Type B pancreatic cell (in vitro differentiated cells): ENCODE measurements at regions not wholly inside any gene's neighbourhood (a gene's known extent, or its start where the extent isn't known, plus 50 kb on each side); places are given as distances from the start of the nearest gene placed in this dataset.

Experiments
- DNase-seq: peaks from one replicate; pipeline ENCODE4 v3.0.0; 2021; ENCODE audit warnings: mixed read lengths; ENCODE audit not compliant: unreplicated experiment; ENCODE audit errors: extremely low spot score
- H3K27ac Mint-ChIP-seq: 2 replicates; pipeline ENCODE4 v1.8.0; 2021; ENCODE audit warnings: mild to moderate bottlenecking, mixed read lengths
- H3K27me3 Mint-ChIP-seq: 2 replicates; pipeline ENCODE4 v1.8.0; 2021; ENCODE audit warnings: mixed read lengths
- H3K36me3 Mint-ChIP-seq: 2 replicates; pipeline ENCODE4 v1.8.0; 2021; ENCODE audit warnings: mixed read lengths
- H3K4me1 Mint-ChIP-seq: one replicate; pipeline ENCODE4 v1.8.0; 2021; ENCODE audit warnings: mixed read lengths; ENCODE audit not compliant: unreplicated experiment
- H3K4me3 Mint-ChIP-seq: 2 replicates; pipeline ENCODE4 v1.8.0; 2021; ENCODE audit warnings: mild to moderate bottlenecking, mixed read lengths
- H3K9me3 Mint-ChIP-seq: 2 replicates; pipeline ENCODE4 v1.8.0; 2021; ENCODE audit warnings: mixed read lengths
- TF ChIP-seq, protein P1 (sequence below): fragments of 200-600 bp; sonication (generic); conservative IDR thresholded peaks from 2 replicates; pipeline ENCODE4 v1.5.0; 2021; ENCODE audit warnings: antibody characterized with exemption, mild to moderate bottlenecking

DNA sequence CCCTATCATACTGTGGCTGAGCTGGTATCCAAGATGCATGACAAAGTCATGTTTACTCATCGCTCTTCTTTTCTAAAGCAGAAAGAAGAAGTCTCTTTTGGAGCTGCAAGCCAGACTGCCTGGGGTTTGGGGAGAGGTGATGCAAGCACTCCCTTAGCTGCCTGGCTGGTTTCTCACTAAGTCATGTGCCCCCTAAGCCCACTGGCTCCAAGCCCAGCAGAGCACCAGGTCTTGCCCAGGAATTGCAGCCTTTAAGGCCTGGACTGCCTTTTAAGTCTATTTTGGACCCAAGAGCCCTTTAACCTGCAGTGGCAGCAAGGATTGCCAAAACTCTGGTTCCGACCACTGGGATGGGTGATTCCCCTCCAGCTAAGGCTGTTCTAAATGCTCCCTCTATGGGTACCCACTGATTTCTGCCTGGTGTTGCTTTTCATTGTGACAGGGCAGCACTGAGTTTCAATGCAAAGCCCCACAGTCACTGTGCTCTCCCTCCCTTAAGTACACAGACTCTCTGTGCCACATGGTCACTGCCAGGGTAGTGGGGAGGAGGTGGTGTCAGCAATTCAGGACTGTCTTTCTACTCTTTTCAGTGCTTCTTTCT, 548.6 kb downstream of the TLL1 start:
- DNase-seq: no peak
- no peak overlapping the region for H3K27ac Mint-ChIP-seq
- H3K9me3 Mint-ChIP-seq: peaks cover 3% of the 10 kb centered on the region
- no peaks in the 10 kb centered on the region for H3K36me3 Mint-ChIP-seq
- no peak overlapping the region for H3K4me3 Mint-ChIP-seq
- no peaks in the 10 kb centered on the region for H3K4me1 Mint-ChIP-seq
- no peaks in the 10 kb centered on the region for H3K27me3 Mint-ChIP-seq
- TF ChIP-seq, protein P1, sequence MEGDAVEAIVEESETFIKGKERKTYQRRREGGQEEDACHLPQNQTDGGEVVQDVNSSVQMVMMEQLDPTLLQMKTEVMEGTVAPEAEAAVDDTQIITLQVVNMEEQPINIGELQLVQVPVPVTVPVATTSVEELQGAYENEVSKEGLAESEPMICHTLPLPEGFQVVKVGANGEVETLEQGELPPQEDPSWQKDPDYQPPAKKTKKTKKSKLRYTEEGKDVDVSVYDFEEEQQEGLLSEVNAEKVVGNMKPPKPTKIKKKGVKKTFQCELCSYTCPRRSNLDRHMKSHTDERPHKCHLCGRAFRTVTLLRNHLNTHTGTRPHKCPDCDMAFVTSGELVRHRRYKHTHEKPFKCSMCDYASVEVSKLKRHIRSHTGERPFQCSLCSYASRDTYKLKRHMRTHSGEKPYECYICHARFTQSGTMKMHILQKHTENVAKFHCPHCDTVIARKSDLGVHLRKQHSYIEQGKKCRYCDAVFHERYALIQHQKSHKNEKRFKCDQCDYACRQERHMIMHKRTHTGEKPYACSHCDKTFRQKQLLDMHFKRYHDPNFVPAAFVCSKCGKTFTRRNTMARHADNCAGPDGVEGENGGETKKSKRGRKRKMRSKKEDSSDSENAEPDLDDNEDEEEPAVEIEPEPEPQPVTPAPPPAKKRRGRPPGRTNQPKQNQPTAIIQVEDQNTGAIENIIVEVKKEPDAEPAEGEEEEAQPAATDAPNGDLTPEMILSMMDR: no peak

DNA sequence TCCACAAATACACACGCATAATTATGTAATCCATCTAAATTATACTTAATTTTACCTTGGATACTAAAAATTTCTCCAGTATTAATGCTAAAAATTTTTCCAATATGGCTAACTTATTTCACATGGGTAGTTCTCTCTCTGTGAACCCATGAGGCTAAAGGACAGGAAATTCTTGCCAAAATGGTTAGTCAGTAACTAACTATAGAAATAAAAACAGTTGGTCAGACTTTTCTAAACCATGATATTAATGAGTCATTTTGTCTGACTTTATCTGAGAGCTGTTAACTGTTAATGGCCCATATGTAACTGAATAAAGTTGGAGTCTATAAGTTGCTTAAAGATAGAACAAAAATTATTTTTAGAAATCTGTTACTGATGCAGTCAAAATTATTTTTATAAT, 549.4 kb downstream of the TLL1 start:
- no peaks in the 10 kb centered on the region for H3K4me1 Mint-ChIP-seq
- no peaks in the 10 kb centered on the region for H3K36me3 Mint-ChIP-seq
- no peak overlapping the region for H3K4me3 Mint-ChIP-seq
- H3K27me3 Mint-ChIP-seq: no peaks in the 10 kb centered on the region
- TF ChIP-seq, protein P1: no peak
- no peak for DNase-seq
- no peaks in the 10 kb centered on the region for H3K9me3 Mint-ChIP-seq
- H3K27ac Mint-ChIP-seq: no peak overlapping the region

DNA sequence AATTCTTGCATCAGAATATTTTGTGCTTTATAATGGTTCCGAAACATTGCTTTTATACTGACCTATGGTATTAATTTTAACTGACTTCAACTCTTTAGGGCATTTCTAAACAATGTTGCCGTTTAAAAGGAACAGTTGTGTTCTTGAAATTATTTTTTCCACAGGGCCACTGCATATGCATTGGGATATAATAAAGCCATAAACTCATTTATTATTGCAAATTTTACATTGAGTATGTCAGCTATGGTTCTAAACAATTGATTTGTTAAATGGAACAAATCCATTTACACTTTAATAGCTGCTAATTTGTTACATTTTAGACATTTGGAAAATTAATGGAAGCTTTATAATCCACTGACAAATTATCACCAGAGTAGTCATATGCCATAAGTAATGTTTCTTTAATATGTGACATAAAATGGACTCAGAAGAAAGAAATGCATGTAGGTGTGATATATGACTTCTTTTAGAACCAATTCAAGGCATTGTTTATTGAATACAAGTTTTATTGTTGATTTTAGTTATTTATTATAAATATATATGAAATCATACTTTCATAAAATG, 553.3 kb downstream of the TLL1 start:
- DNase-seq: no peak
- H3K4me1 Mint-ChIP-seq: no peaks in the 10 kb centered on the region
- H3K27me3 Mint-ChIP-seq: no peaks in the 10 kb centered on the region
- no peaks in the 10 kb centered on the region for H3K36me3 Mint-ChIP-seq
- TF ChIP-seq, protein P1: no peak
- no peak overlapping the region for H3K27ac Mint-ChIP-seq
- H3K9me3 Mint-ChIP-seq: no peaks in the 10 kb centered on the region
- H3K4me3 Mint-ChIP-seq: no peak overlapping the region

DNA sequence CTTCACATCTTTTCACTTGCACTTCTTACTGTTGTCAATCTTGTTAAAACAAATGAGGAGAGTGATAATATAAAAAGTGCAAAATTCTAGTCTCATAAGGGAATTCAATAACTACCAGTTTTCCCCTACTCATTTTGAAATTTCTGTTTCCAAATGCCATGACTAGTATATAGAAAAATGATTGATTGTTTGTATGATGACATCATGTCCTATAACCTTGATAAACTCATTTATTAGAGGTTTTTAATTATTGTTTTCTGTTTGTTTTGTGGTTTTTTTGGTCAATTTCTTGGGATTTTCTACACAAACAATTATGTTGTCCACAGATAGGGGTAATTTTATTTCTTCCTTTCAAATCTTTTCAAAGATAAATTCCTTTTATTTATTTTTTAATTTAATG, 559.1 kb downstream of the TLL1 start:
- no peak overlapping the region for H3K27ac Mint-ChIP-seq
- no peak for DNase-seq
- TF ChIP-seq, protein P1: no peak
- no peaks in the 10 kb centered on the region for H3K36me3 Mint-ChIP-seq
- H3K9me3 Mint-ChIP-seq: no peaks in the 10 kb centered on the region
- no peaks in the 10 kb centered on the region for H3K4me1 Mint-ChIP-seq
- no peaks in the 10 kb centered on the region for H3K27me3 Mint-ChIP-seq
- H3K4me3 Mint-ChIP-seq: no peak overlapping the region

DNA sequence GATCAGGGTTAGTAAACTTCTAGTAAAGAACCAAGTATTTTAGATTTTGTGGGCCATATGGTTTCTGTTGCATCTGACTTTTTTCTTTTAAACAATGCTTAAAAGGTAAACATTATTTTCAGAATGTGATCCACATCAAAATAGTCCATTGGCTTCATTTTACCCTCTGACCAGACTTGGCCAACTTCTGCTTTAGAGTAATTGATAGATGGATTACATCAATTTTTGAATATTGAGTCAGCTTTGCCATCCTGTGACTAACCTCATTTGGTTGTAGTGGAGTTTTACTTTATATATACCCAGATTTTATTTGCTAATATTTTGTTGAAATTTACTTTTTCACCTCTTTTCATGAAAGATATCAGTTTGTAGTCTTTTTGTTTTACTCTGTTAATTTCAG, 559.8 kb downstream of the TLL1 start:
- H3K27ac Mint-ChIP-seq: no peak overlapping the region
- H3K9me3 Mint-ChIP-seq: no peaks in the 10 kb centered on the region
- no peak overlapping the region for H3K4me3 Mint-ChIP-seq
- H3K27me3 Mint-ChIP-seq: no peaks in the 10 kb centered on the region
- TF ChIP-seq, protein P1: no peak
- H3K4me1 Mint-ChIP-seq: no peaks in the 10 kb centered on the region
- H3K36me3 Mint-ChIP-seq: no peaks in the 10 kb centered on the region
- no peak for DNase-seq
